Nephron (organoid): ENCODE measurements at regions not wholly inside any gene's neighbourhood (a gene's known extent, or its start where the extent isn't known, plus 50 kb on each side); places are given as distances from the start of the nearest gene placed in this dataset.
A peak's percentile ranks its signal among the peaks of the same experiment; 100 is the strongest.

ENCODE experiments used
- H3K27ac Mint-ChIP-seq, 3 experiments: 2 replicates each; pipeline ENCODE4 v1.8.0; 2020; ENCODE audit warnings: mixed read lengths in 3 of 3, mild to moderate bottlenecking in 2 of 3, moderate library complexity in 1 of 3
- H3K27me3 Mint-ChIP-seq: 2 replicates; pipeline ENCODE4 v1.8.0; 2021; ENCODE audit warnings: low read depth, mild to moderate bottlenecking, moderate library complexity, mixed read lengths
- H3K36me3 Mint-ChIP-seq: 2 replicates; pipeline ENCODE4 v1.8.0; 2020; ENCODE audit warnings: low read depth, mixed read lengths
- H3K4me1 Mint-ChIP-seq: 2 replicates; pipeline ENCODE4 v1.8.0; 2020; ENCODE audit warnings: mixed read lengths
- H3K4me3 Mint-ChIP-seq, 3 experiments: 2 replicates each; pipeline ENCODE4 v1.8.0; 2020; ENCODE audit warnings: mild to moderate bottlenecking in 3 of 3, mixed read lengths in 3 of 3, moderate library complexity in 2 of 3
- H3K9me3 Mint-ChIP-seq: 2 replicates; pipeline ENCODE4 v1.8.0; 2020; ENCODE audit warnings: mixed read lengths
- TF ChIP-seq, protein P1 (sequence below), 3 experiments: fragments of 200-600 bp; sonication (generic); IDR thresholded peaks; one replicate each; pipeline ENCODE4 v1.5.0; 2021; ENCODE audit warnings: antibody characterized with exemption in 3 of 3; ENCODE audit not compliant: unreplicated experiment in 3 of 3

DNA sequence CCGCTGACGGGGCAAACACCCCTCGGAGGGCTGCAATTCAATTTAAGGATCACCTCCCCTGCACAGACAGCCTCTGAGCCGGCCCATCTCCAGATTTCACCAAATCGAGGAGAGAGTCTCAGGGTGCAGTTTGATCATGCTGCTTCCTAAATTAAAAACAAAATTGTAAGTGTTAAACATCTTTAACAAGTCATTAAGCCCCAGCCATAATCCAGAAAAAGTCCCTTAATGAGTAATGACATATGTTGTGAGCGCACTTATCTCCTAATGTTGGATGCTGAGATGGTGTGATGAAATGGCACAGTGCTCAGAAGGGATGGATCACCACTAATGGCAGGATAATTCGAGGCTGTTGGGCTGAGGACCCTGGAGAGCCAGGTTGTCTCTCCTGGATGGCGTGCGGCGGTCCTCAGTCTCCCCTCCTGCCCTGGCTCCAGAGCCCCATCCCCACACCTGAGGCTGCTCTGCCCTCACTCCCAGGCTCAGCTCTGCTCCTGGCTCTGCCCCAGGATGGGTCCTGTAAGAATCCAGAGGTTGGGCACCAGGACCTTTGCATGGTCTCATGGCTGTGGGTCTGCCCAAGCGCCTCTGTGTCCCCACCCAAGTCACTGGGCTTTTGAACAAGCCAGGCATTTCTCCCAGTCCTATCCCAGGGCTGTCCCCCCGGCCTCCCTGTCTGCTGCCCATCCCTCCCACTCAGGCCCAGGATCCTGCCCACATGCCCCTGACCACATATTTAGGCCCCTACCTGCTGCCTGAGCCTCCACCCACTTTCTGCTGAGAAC is 224.4 kb upstream of the POU3F1 start:
- Mint-ChIP-seq H3K4me3 (no peak overlapping the region), H3K9me3 (peaks cover 2% of the 10 kb centered on the region), H3K4me1 (peaks cover 22% of the 10 kb centered on the region), H3K27ac (peak overlapping the region in 1 of 3 experiments; percentile 72), H3K27me3 (peaks cover 69% of the 10 kb centered on the region), H3K36me3 (no peaks in the 10 kb centered on the region)
- TF ChIP-seq, protein P1, sequence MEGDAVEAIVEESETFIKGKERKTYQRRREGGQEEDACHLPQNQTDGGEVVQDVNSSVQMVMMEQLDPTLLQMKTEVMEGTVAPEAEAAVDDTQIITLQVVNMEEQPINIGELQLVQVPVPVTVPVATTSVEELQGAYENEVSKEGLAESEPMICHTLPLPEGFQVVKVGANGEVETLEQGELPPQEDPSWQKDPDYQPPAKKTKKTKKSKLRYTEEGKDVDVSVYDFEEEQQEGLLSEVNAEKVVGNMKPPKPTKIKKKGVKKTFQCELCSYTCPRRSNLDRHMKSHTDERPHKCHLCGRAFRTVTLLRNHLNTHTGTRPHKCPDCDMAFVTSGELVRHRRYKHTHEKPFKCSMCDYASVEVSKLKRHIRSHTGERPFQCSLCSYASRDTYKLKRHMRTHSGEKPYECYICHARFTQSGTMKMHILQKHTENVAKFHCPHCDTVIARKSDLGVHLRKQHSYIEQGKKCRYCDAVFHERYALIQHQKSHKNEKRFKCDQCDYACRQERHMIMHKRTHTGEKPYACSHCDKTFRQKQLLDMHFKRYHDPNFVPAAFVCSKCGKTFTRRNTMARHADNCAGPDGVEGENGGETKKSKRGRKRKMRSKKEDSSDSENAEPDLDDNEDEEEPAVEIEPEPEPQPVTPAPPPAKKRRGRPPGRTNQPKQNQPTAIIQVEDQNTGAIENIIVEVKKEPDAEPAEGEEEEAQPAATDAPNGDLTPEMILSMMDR (IDR thresholded peaks at IDR 0.05; ENCODE audit: unreplicated experiment in 3 of 3) = no peak

DNA sequence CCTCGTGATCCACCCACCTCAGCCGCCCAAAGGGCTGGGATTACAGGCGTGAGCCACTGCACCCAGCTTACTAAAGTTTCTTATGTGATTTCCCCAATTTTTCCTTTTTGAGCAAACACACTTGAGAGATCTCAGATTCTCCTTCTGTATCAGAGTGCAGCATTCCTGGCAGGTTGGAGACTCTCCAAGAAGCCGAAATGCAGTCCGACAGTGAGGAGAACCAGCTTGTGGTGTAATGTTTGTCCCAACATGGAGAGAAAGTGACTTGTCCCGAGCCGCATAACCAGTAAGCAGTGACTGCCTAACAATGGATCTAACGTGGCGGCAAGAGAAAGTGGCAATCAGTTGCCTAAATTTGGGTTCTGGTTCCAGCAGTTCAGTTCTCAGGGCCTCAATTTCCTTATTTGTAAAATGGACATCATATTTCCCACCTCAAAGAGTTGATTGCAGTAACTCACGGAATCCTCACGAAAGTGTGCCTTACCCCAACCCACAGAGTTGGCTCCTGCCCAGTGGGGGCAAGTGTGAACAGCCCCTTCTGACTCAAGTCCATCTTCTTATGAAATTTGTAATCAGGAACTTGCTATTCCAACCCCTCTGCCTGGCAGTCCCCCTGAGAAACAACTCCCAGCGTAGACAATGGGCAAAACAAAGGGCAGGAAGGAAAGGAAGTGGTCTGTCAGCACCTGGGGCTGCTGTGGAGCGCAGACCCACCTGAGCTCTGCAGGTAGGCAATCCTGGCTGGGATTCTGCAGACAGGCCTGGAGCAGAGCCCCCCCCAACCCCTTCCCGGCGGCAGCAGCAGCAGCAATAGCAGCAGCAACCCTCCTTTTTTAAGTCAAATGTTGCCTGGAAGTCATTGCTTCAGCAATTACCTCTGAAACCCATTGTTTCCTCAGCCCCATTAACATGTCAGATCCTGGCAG is 223.6 kb upstream of the POU3F1 start:
- Mint-ChIP-seq H3K27me3 (peaks cover 78% of the 10 kb centered on the region), H3K4me3 (no peak overlapping the region), H3K27ac (peak overlapping the region; percentile 31 to 72 (median 66)), H3K36me3 (no peaks in the 10 kb centered on the region), H3K9me3 (no peaks in the 10 kb centered on the region), H3K4me1 (peaks cover 22% of the 10 kb centered on the region)
- TF ChIP-seq, protein P1 (IDR thresholded peaks at IDR 0.05; ENCODE audit: unreplicated experiment in 3 of 3) = no peak

DNA sequence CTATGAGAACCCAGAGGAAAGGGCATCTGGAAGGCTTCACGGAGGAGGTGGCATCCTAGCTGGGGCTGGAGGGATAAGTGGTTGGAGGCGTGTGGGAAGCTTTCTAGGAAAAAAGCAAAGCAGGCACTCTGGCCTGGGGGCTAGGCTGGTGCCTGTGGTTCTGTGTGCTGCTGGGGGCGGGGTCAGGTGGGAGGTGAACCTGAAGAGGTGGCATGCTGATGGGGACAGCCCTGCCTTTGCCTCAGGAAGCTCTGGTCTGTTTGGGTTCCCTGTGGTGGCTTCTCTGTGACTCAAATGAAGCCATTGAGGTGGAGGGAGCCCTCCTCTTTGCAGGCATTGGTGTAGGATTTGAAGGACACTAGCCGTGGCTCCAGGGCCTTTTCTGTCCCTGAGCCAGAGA is 221.6 kb upstream of the POU3F1 start:
- H3K27ac Mint-ChIP-seq = no peak overlapping the region
- no peak overlapping the region for H3K4me3 Mint-ChIP-seq
- peaks cover 83% of the 10 kb centered on the region for H3K27me3 Mint-ChIP-seq
- H3K9me3 Mint-ChIP-seq = no peaks in the 10 kb centered on the region
- H3K4me1 Mint-ChIP-seq = peaks cover 20% of the 10 kb centered on the region
- TF ChIP-seq, protein P1 (IDR thresholded peaks at IDR 0.05; ENCODE audit: unreplicated experiment in 3 of 3) = no peak
- no peaks in the 10 kb centered on the region for H3K36me3 Mint-ChIP-seq

DNA sequence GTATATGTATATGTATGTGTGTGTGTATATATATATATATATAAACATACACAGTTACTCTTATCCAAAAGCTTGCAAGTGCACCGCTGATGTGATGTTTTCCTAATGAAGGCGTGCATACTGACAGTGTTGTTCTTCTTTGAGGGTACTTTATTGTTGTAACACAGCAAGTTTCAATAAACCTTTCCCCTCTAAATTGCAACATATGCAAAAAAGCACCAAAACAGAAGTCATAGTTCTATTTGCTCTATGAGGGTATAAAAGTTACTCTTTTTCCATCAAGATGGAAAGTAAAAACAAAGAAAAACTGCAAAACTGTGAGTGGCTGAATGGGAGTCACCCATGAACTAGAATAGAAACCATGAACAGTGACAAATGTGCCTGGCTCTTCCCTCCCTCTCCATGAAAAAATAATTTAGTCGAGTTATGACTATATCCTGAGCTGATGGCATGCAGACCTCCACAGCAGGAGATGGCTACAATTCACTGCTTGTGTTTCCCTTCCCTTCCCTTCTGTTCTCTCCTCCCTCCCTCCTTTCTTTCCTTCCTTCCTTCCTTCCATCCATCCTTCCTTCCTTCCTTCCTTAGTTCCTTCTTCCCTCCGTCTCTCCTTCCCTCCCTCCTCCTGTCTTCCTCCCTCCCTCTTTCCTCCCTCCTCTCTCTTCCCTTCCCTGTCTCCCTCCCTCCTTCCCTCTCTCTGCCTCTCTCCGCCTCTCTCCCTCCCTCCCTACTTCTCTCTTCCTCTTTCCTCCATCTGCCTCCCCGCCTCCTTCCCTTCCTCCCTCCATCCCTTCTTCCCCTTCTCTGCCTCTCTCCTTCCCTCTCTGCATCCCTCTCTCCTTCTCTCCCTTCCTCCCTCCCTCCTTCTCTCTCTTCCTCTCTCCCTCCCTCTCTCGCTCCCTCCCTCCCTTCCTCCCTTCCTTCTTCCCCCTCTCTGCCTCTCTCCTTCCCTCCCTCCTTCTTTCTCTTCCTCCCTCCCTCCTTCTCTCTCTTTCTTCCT is 220.7 kb upstream of the POU3F1 start:
- Mint-ChIP-seq H3K27ac (no peak overlapping the region), H3K36me3 (no peaks in the 10 kb centered on the region), H3K4me1 (peaks cover 23% of the 10 kb centered on the region), H3K9me3 (no peaks in the 10 kb centered on the region), H3K4me3 (no peak overlapping the region), H3K27me3 (peaks cover 88% of the 10 kb centered on the region)
- TF ChIP-seq, protein P1 (IDR thresholded peaks at IDR 0.05; ENCODE audit: unreplicated experiment in 3 of 3) = no peak

DNA sequence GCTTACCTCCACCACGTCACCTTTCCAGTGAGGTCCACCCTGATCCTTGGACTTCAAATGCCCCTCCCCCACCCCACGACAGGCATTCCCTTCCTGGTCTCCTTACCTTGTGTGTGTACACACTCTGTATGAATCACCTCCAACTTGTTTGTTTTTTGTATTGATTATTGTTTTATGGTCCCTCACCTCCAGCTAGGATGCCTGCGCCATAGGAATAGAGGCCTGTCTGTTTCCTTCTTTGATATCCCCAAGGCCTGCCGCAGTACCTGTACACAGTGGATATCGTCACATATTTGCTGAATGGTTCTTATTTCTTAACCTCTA is 219.6 kb upstream of the POU3F1 start:
- TF ChIP-seq, protein P1 (IDR thresholded peaks at IDR 0.05; ENCODE audit: unreplicated experiment in 3 of 3) = no peak
- H3K27me3 Mint-ChIP-seq = peaks cover 90% of the 10 kb centered on the region
- H3K4me1 Mint-ChIP-seq = peaks cover 18% of the 10 kb centered on the region
- no peaks in the 10 kb centered on the region for H3K36me3 Mint-ChIP-seq
- H3K27ac Mint-ChIP-seq = no peak overlapping the region
- H3K9me3 Mint-ChIP-seq = no peaks in the 10 kb centered on the region
- no peak overlapping the region for H3K4me3 Mint-ChIP-seq
